SK-N-SH (cell line): ENCODE measurements at regions not wholly inside any gene's neighbourhood (a gene's known extent, or its start where the extent isn't known, plus 50 kb on each side); places are given as distances from the start of the nearest gene placed in this dataset.

ENCODE experiments used
- CTCF ChIA-PET: fragments of 300-600, 350-600 bp; formaldehyde crosslinking; extraction: SDS; loops from one replicate; lab custom pipeline; 2021; lab: Yijun Ruan, JAX
- POLR2A ChIA-PET: fragments of 350-600 bp; sonication (Branson Sonifier 250); formaldehyde crosslinking; extraction: SDS; loops from one replicate; lab custom pipeline; 2020; ENCODE audit warnings: antibody characterized with exemption, inconsistent platforms; lab: Yijun Ruan, JAX
- DNase-seq: peaks from one replicate; pipeline ENCODE4 v3.0.0; 2012
- H2AFZ ChIP-seq: fragments of 200-600 bp; sonication (generic); 2 replicates; pipeline ENCODE4 v1.8.1; 2016; ENCODE audit warnings: antibody characterized with exemption, mild to moderate bottlenecking, low read depth
- H3F3A ChIP-seq: fragments of 200-600 bp; sonication (generic); replicated peaks from 2 replicates; pipeline ENCODE3; 2016; ENCODE audit warnings: antibody characterized with exemption, mild to moderate bottlenecking; ENCODE audit not compliant: insufficient read depth
- H3K27ac ChIP-seq, 2 experiments: fragments of 200-500 bp in 1 of 2; fragments of 200-600 bp in 1 of 2; sonication (Bioruptor generic) in 1 of 2; sonication (generic), shearing (Covaris generic) in 1 of 2; 2 replicates each; pipeline versions ENCODE4 v1.5.1 to v1.6.1; 2014 to 2016; ENCODE audit warnings: low read depth in 2 of 2, inconsistent platforms in 1 of 2, low read length in 1 of 2, mild to moderate bottlenecking in 1 of 2, mixed read lengths in 1 of 2
- H3K27me3 ChIP-seq: fragments of 200-600 bp; sonication (generic), shearing (Covaris generic); 2 replicates; pipeline ENCODE4 v1.6.1; 2016; ENCODE audit warnings: mixed run types; ENCODE audit not compliant: insufficient read depth
- H3K36me3 ChIP-seq, 2 experiments: fragments of 200-500 bp in 1 of 2; fragments of 200-600 bp in 1 of 2; sonication (Bioruptor generic) in 1 of 2; sonication (generic) in 1 of 2; replicated peaks in 1 of 2; 2 replicates each; pipeline versions ENCODE3 to v1.5.1; 2014 to 2016; ENCODE audit warnings: low read length in 1 of 2, mild to moderate bottlenecking in 1 of 2; ENCODE audit not compliant: insufficient read depth in 2 of 2, control insufficient read depth in 1 of 2
- H3K4me1 ChIP-seq, 2 experiments: fragments of 200-500 bp in 1 of 2; fragments of 200-600 bp in 1 of 2; sonication (Bioruptor generic) in 1 of 2; sonication (generic), shearing (Covaris generic) in 1 of 2; 2 replicates each; pipeline versions ENCODE4 v1.5.1 to v1.6.1; 2014 to 2016; ENCODE audit warnings: low read depth in 1 of 2, low read length in 1 of 2, mixed run types in 1 of 2; ENCODE audit not compliant: insufficient read depth in 2 of 2, control insufficient read depth in 1 of 2
- H3K4me2 ChIP-seq: fragments of 200-600 bp; sonication (generic), shearing (Covaris generic); 2 replicates; pipeline ENCODE4 v1.6.1; 2017; ENCODE audit warnings: mixed run types
- H3K4me3 ChIP-seq, 2 experiments: fragments of 200-500 bp in 1 of 2; fragments of 200-600 bp in 1 of 2; sonication (Bioruptor generic) in 1 of 2; sonication (generic), shearing (Covaris generic) in 1 of 2; 2 replicates each; pipeline versions ENCODE4 v1.5.1 to v1.8.1; 2014 to 2016; ENCODE audit warnings: low read depth in 2 of 2, inconsistent platforms in 1 of 2, low read length in 1 of 2, mild to moderate bottlenecking in 1 of 2, mixed read lengths in 1 of 2, moderate library complexity in 1 of 2
- H3K79me2 ChIP-seq: fragments of 200-600 bp; sonication (generic); 2 replicates; pipeline ENCODE4 v1.8.1; 2017; ENCODE audit warnings: mild to moderate bottlenecking; ENCODE audit not compliant: insufficient read depth
- H3K9ac ChIP-seq: fragments of 200-600 bp; sonication (generic); 2 replicates; pipeline ENCODE4 v1.6.1; 2017; ENCODE audit warnings: mixed run types
- H3K9me2 ChIP-seq: fragments of 200-600 bp; sonication (generic); 2 replicates; pipeline ENCODE4 v1.6.1; 2017; ENCODE audit warnings: mixed run types
- H3K9me3 ChIP-seq: fragments of 200-600 bp; sonication (generic); 2 replicates; pipeline ENCODE4 v1.6.1; 2017; ENCODE audit warnings: mixed run types, mild to moderate bottlenecking, moderate library complexity
- H4K20me1 ChIP-seq: fragments of 200-600 bp; sonication (generic); 2 replicates; pipeline ENCODE4 v1.6.1; 2017; ENCODE audit warnings: mild to moderate bottlenecking, mixed run types; ENCODE audit not compliant: insufficient read depth
- CHD2 ChIP-seq: fragments of 150-350 bp; IDR thresholded peaks from 2 replicates; pipeline ENCODE4 v1.6.1; 2018; ENCODE audit warnings: low read length; ENCODE audit not compliant: partially characterized antibody
- EP300 ChIP-seq, 2 experiments: IDR thresholded peaks; 2 replicates each; pipeline versions ENCODE4 v1.4.0 to v1.6.1; 2012; ENCODE audit warnings: borderline replicate concordance in 1 of 2, low read depth in 1 of 2, low read length in 1 of 2
- EZH2phosphoT487 ChIP-seq: fragments of 200-600 bp; sonication (generic); IDR thresholded peaks from 2 replicates; pipeline ENCODE4 v1.6.1; 2017; ENCODE audit warnings: low read depth, mixed run types, mild to moderate bottlenecking, antibody characterized with exemption, moderate library complexity, borderline replicate concordance
- FOSL2 ChIP-seq: IDR thresholded peaks from 2 replicates; pipeline ENCODE4 v1.4.0; 2012; ENCODE audit warnings: low read depth, mild to moderate bottlenecking, moderate library complexity, borderline replicate concordance
- FOXJ3 ChIP-seq: sonication (generic); formaldehyde crosslinking; IDR thresholded peaks from 2 replicates; pipeline ENCODE4 v1.5.1; 2020; ENCODE audit warnings: mild to moderate bottlenecking, missing genetic modification reagents
- GATA2 ChIP-seq: sonication (generic); formaldehyde crosslinking; IDR thresholded peaks from 2 replicates; pipeline ENCODE4 v1.5.0; 2020; ENCODE audit warnings: mild to moderate bottlenecking, missing genetic modification reagents
- IRF3 ChIP-seq: fragments of 150-350 bp; IDR thresholded peaks from 2 replicates; pipeline ENCODE4 v1.6.1; 2016; ENCODE audit warnings: mild to moderate bottlenecking, low read depth, low read length
- JUND ChIP-seq: IDR thresholded peaks from 2 replicates; pipeline ENCODE4 v1.4.0; 2012
- MAX ChIP-seq: IDR thresholded peaks from 2 replicates; pipeline ENCODE4 v1.4.0; 2012; ENCODE audit warnings: low read depth
- MEF2A ChIP-seq: IDR thresholded peaks from 2 replicates; pipeline ENCODE4 v1.4.0; 2012; ENCODE audit warnings: low read depth, borderline replicate concordance
- NFIC ChIP-seq: IDR thresholded peaks from 2 replicates; pipeline ENCODE4 v1.4.0; 2012; ENCODE audit warnings: borderline replicate concordance
- NRF1 ChIP-seq: IDR thresholded peaks from 2 replicates; pipeline ENCODE4 v1.6.1; 2012; ENCODE audit warnings: low read depth, mild to moderate bottlenecking, low read length
- POLR2AphosphoS5 ChIP-seq: IDR thresholded peaks from 2 replicates; pipeline ENCODE4 v1.6.1; 2012; ENCODE audit warnings: low read depth, low read length
- RAD21 ChIP-seq: IDR thresholded peaks from 2 replicates; pipeline ENCODE4 v1.6.1; 2012; ENCODE audit warnings: mild to moderate bottlenecking, low read length
- RCOR1 ChIP-seq: fragments of 150-350 bp; IDR thresholded peaks from 2 replicates; pipeline ENCODE4 v1.6.1; 2017; ENCODE audit warnings: antibody characterized with exemption, low read length
- RFX5 ChIP-seq: IDR thresholded peaks from 2 replicates; pipeline ENCODE4 v1.6.1; 2012; ENCODE audit warnings: mild to moderate bottlenecking, improper control_type of control experiment, low read length
- RXRA ChIP-seq: IDR thresholded peaks from 2 replicates; pipeline ENCODE4 v1.4.0; 2012; ENCODE audit warnings: low read depth, mild to moderate bottlenecking, borderline replicate concordance
- TAF1 ChIP-seq: IDR thresholded peaks from 2 replicates; pipeline ENCODE4 v1.6.1; 2012; ENCODE audit warnings: low read depth, mild to moderate bottlenecking, low read length, moderate library complexity, borderline replicate concordance
- TCF12 ChIP-seq: IDR thresholded peaks from 2 replicates; pipeline ENCODE4 v1.4.0; 2012
- TEAD4 ChIP-seq: IDR thresholded peaks from 2 replicates; pipeline ENCODE4 v1.4.0; 2012; ENCODE audit warnings: mild to moderate bottlenecking, borderline replicate concordance; ENCODE audit not compliant: insufficient read depth
- USF1 ChIP-seq: IDR thresholded peaks from 2 replicates; pipeline ENCODE4 v1.4.0; 2012; ENCODE audit warnings: low read depth, borderline replicate concordance
- YY1 ChIP-seq: IDR thresholded peaks from 2 replicates; pipeline ENCODE4 v1.4.0; 2012; ENCODE audit warnings: low read depth, mild to moderate bottlenecking
- WGBS: methylation state at CpG from one replicate; pipeline ENCODE4 v1.1.6; 2017; ENCODE audit warnings: low lambda C conversion rate; 5-methylcytosine and 5-hydroxymethylcytosine counted together

- DNase-seq, result no peak
- Histone ChIP-seq H3K4me2 (no peak overlapping the region), H3K27me3 (no peaks in the 10 kb centered on the region), H3K4me1 (no peaks in the 10 kb centered on the region), H3K9me2 (no peaks in the 10 kb centered on the region), H3K9ac (no peak overlapping the region), H3K79me2 (no peaks in the 10 kb centered on the region), H3K9me3 (no peaks in the 10 kb centered on the region), H3K4me3 (no peak overlapping the region), H3F3A (no peaks in the 10 kb centered on the region), H3K27ac (no peak overlapping the region), H2AFZ (no peak overlapping the region), H3K36me3 (no peaks in the 10 kb centered on the region), H4K20me1 (no peaks in the 10 kb centered on the region)
- 0% methylated on average over 1 of the region's 1 CpG for WGBS
- TF ChIP-seq MAX, result no peak
- TF ChIP-seq RCOR1, result no peak
- no peak for TF ChIP-seq NRF1
- no peak for TF ChIP-seq TEAD4
- CTCF ChIA-PET, result no interaction called here
- POLR2A ChIA-PET, result no interaction called here
Observed at GRCh38 chr4:35950442-35950841, 293.9 kb downstream of the ARAP2 start.

- Histone ChIP-seq H3F3A (no peaks in the 10 kb centered on the region), H3K4me3 (no peak overlapping the region), H3K9ac (no peak overlapping the region), H3K4me2 (no peak overlapping the region), H3K36me3 (no peaks in the 10 kb centered on the region), H3K27me3 (no peaks in the 10 kb centered on the region), H4K20me1 (no peaks in the 10 kb centered on the region), H3K9me2 (no peaks in the 10 kb centered on the region), H3K4me1 (no peaks in the 10 kb centered on the region), H2AFZ (no peak overlapping the region), H3K79me2 (no peaks in the 10 kb centered on the region), H3K27ac (no peak overlapping the region), H3K9me3 (no peaks in the 10 kb centered on the region)
- ChIA-PET POLR2A (no interaction called here), CTCF (no interaction called here)
- no peak for DNase-seq
- no peak for TF ChIP-seq CHD2
- TF ChIP-seq EP300 (IDR thresholded peaks at IDR 0.05; ENCODE audit: borderline replicate concordance in 1 of 2, low read depth in 1 of 2, low read length in 1 of 2), result no peak
- no peak for TF ChIP-seq JUND
- no peak for TF ChIP-seq TAF1
- no peak for TF ChIP-seq RCOR1
- TF ChIP-seq USF1, result no peak
- no peak for TF ChIP-seq EZH2phosphoT487
- no peak for TF ChIP-seq RAD21
- WGBS, result 25% methylated on average over 2 of the region's 2 CpGs
Observed at GRCh38 chr4:35952751-35953150, 291.6 kb downstream of the ARAP2 start.

- H3K9me3 ChIP-seq, result no peaks in the 10 kb centered on the region
- no peak overlapping the region for H3K4me3 ChIP-seq
- no peak overlapping the region for H3K9ac ChIP-seq
- H3F3A ChIP-seq, result no peaks in the 10 kb centered on the region
- ChIA-PET CTCF (no interaction called here), POLR2A (no interaction called here)
- H3K36me3 ChIP-seq, result no peaks in the 10 kb centered on the region
- H2AFZ ChIP-seq, result no peak overlapping the region
- no peaks in the 10 kb centered on the region for H4K20me1 ChIP-seq
- WGBS, result 4% methylated on average over 4 of the region's 4 CpGs
- H3K27me3 ChIP-seq, result no peaks in the 10 kb centered on the region
- no peaks in the 10 kb centered on the region for H3K79me2 ChIP-seq
- no peak overlapping the region for H3K4me2 ChIP-seq
- no peaks in the 10 kb centered on the region for H3K9me2 ChIP-seq
- H3K4me1 ChIP-seq, result no peaks in the 10 kb centered on the region
- no peak for TF ChIP-seq EP300 (IDR thresholded peaks at IDR 0.05; ENCODE audit: borderline replicate concordance in 1 of 2, low read depth in 1 of 2, low read length in 1 of 2)
- no peak for TF ChIP-seq TEAD4
- TF ChIP-seq TCF12, result no peak
- TF ChIP-seq RCOR1, result no peak
- no peak for TF ChIP-seq GATA2 (CRISPR knock-in tag)
- TF ChIP-seq FOXJ3 (CRISPR knock-in tag), result no peak
- no peak for TF ChIP-seq CHD2
- TF ChIP-seq IRF3, result no peak
- TF ChIP-seq MAX, result no peak
- TF ChIP-seq YY1, result no peak
- no peak for TF ChIP-seq RXRA
- no peak for TF ChIP-seq RFX5
- TF ChIP-seq POLR2AphosphoS5, result no peak
- no peak for TF ChIP-seq JUND
- no peak for TF ChIP-seq MEF2A
- TF ChIP-seq NFIC, result no peak
- no peak for TF ChIP-seq NRF1
- TF ChIP-seq FOSL2, result no peak
- H3K27ac ChIP-seq, result no peak overlapping the region
- no peak for DNase-seq
Observed at GRCh38 chr4:35963383-35963782, 280.9 kb downstream of the ARAP2 start.
